ENCODE measurements at regions not wholly inside any gene's neighbourhood (a gene's known extent, or its start where the extent isn't known, plus 50 kb on each side); places are given as distances from the start of the nearest gene placed in this dataset.
"Not testable (repeated sequence)": the region's sequence is repeated elsewhere in the genome, so short reads cannot be mapped to it uniquely, and the experiment has no call there.

GRCh38 chr1:87972811-87973210, 644.1 kb downstream of the LMO4 start:
- DNase-seq = no peak

DNA sequence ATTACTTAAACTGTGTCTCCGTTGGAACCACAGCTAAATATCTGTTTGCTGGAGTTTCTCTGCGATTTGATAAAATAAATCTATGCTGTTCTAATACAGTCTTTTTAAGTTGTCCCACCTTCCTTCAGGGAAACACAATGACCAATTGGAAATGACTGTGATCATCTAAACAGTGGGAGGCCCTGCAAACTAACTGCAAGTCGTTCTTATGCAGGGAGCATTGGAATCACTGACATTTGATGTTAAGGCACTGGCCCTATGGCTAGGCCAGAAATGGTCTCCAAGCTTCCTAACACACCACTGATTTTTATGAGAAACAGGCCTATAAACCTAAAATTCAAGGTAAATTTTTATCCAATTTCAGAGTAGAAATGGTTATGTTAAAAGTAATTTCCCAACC, 645.2 kb downstream of the LMO4 start:
- no peak for DNase-seq

- DNase-seq = no peak
Observed at GRCh38 chr1:87976316-87976715, 647.6 kb downstream of the LMO4 start.

GRCh38 chr1:87977145-87977544, 648.5 kb downstream of the LMO4 start:
- DNase-seq = no peak

DNA sequence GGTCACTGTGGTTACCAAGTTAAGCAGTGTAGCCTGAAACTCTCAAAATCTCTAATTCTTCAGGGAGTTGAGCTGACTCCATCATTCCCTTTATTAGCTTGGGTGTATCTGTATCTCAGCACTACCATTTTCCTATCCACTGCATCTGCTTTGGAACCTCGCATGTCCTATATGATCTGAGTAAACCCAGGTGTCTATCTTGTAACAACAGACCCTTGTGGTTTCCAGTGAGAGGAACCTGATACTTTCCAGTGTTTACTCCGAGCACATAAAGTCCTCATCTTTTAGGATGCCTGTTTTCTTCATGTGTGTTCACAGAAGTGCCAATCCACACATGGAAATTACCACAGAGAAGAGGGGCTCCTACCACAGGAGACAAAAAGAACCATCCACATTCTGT, 650.4 kb downstream of the LMO4 start:
- peak; percentile 1 for DNase-seq

DNA sequence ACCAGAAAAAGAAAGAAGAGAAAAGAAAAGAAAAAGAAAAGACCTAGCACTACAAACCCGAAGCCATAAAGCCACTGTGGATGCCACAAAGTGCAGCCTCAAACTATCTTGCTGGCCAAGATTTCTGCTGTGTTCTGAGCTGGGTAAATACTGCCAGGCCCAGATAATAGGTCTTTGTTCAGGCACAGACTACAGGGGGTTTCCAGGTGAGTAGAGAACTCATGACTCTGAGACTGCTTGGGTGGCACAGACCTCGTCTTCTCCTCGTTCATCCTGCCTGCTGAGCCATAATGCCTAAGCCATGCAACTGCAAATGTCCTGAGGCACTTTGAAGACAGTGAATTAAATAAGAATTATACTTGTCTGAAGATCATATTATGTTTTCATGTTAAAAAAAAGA, 651.8 kb downstream of the LMO4 start:
- no peak for DNase-seq

GRCh38 chr1:87981386-87981785, 652.7 kb downstream of the LMO4 start:
- no peak for DNase-seq

DNA sequence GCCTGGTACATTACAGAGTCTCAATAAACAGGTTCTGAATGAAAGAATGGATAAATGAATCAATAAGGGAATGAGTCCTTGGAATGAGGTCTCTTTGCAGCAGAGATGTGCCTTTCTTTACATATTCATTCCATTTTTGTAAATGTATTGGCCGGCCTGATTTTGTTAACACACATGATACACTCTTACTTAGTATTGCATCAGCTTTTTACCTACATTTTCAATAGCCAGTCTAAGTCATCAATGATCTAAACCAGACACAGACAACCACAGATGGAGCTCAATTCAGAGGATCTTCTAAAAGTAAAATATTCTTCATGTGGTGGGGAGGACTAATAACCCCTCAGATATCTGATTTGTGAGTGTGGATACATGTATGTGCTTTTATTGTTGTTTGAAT, 653.1 kb downstream of the LMO4 start:
- DNase-seq = no peak

DNA sequence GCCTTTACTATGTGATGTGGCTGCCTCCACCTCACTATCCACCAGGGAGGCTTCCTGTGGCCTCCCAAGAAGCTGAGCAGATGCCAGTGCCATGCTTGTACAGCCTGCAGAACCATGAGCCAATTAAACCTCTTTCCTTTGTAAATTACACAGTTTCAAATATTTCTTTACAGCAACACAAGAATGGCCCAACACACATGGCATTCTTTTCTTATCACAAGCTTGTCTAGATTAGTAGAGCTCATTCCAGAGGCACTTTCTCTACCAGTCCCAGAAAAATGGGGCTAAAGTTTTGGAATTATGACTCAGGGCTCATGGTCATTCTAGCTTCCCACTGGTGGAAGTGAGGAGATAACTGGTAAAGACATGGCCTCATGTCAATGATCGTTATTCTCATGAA, 655.2 kb downstream of the LMO4 start:
- DNase-seq = no peak

DNA sequence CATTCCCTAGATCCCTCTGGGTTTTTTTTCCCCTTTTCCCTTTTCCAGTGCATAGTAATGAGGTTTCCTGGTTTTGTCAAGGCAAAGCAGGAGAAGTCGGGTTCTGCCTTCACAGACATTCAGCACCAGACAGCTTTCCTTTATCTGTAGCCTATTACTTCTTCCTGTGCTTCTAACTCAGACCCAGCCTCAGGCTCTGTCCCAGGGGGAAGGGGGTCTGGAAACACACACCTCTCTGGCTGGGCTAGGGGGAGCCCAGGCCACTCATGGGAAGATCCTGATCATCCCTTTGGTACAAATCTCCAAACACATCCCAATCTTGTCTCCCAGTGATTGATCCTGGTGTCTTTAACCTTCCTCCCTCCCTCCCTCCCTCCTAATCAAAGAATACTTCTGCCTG, 656.4 kb downstream of the LMO4 start:
- DNase-seq = no peak

DNA sequence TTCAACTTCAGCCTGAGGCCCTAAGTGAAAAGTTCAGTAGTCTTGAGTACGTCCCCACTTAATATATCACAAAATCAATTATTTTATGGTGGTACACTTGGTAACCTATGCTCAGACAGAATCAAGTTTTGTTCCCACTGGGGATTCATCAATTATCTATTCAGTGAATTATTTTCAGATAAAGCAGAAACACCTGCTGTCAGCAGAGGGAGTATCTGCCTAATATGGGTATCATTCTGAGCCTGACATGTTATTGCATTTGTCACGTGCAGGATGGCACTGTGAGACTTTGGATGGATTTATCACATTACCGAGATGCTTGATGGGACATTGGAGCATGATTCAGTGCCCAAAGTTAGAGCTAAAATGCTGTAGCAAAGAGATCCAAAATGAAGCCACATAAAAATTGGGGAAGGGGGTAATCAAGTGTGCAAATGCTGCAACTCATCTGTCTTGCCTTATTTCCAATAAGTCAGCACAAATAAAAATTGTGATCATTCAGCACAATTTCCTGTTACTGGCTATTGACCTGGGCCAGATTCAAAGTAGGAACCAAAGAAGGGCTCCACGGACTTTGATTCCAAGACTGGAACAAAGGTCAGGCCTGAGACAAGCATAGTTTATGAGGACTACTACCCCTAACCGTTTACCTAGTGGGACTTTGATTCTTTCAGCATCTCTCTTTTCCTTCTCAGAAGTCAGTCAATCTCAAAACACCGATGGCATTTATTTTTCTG, 657.6 kb downstream of the LMO4 start:
- no peak for DNase-seq

- DNase-seq = no peak
Observed at GRCh38 chr1:87989346-87989745, 660.7 kb downstream of the LMO4 start.

GRCh38 chr1:87992536-87992935, 663.9 kb downstream of the LMO4 start:
- not testable (repeated sequence) for DNase-seq

- DNase-seq = no peak
Observed at GRCh38 chr1:87993051-87993450, 664.4 kb downstream of the LMO4 start.

- no peak for DNase-seq
Observed at GRCh38 chr1:87999852-88000251, 671.2 kb downstream of the LMO4 start.

- DNase-seq = no peak
Observed at GRCh38 chr1:88001460-88001859, 672.8 kb downstream of the LMO4 start.

GRCh38 chr1:88003255-88003654, 674.6 kb downstream of the LMO4 start:
- no peak for DNase-seq

DNA sequence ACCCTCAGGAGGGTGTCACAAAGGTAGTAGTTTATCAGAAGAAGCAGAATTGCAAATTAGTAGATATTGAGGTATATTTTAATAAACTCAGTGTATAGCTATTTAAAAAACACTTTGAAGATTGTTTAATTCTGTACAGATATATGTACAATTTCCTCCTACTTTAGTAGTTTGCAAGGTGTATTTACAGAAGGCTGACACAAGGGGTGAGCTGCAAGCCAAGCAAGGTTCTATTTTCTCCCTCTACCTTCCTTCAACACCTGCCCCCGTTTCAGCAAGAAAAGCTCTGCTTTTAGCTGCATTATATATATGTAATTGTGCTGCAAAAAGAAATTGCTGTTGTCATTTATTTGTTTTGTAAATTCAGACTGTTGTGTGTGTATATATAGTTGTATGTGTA, 674.2 kb upstream of the PKN2 start:
- no peak for DNase-seq

- DNase-seq = no peak
Observed at GRCh38 chr1:88013485-88013884, 670.6 kb upstream of the PKN2 start.

- DNase-seq = no peak
Observed at GRCh38 chr1:88014131-88014530, 669.9 kb upstream of the PKN2 start.

DNA sequence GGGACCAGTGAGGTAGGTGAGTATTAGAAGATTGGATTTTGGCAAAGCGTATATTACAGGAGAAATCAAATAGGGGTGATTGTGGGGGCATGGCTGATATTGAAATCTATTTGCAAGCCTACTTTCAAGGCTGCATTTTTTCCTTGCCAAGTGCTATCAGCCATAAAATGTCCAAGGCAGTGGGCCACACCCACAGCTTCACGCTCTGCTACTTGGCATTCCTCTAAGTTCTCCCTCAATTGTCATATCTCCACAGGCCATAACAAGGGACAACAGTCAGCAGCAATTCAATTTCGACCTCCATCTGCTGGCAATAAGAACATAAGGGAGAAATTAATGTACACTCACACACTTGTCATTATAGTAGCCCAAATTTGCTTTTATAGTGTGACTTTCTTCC, 667.1 kb upstream of the PKN2 start:
- no peak for DNase-seq

DNA sequence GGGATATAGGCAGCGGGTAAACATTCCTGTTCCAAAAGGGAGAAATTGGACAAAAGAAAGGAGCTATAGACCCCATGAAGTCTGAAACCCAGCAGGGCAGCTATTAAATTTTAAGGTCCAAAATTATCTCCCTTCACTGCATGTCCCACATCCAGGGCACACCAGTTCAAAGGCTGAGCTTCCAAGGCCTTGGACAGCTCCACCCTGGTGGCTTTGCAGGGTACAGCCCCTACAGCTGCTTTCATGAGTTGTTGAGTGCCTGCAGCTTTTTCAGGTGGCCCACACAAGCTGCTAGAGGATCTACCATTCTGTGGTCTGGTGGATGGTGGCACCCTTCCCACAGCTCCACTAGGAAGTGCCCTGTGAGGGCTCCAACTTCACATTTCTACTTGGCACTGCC, 662.5 kb upstream of the PKN2 start:
- DNase-seq = no peak

DNA sequence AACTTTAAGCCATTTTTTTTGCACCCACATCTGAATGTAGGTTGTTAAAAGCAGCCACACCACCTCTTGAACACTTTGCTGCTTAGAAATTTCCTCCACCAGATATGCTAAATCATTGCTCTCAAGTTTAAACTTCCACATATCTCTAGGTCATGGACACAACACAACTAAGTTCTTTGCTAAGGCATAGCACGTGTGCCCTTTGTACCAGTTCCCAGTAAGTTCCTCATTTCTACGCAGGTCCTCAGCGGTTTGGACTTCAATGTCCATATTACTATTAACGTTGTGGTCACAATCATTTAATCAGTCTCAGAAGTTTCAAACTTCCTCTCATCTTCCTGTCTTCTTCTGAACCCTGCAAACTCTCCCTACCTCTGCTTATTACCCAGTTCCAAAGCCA, 661.6 kb upstream of the PKN2 start:
- no peak for DNase-seq

DNA sequence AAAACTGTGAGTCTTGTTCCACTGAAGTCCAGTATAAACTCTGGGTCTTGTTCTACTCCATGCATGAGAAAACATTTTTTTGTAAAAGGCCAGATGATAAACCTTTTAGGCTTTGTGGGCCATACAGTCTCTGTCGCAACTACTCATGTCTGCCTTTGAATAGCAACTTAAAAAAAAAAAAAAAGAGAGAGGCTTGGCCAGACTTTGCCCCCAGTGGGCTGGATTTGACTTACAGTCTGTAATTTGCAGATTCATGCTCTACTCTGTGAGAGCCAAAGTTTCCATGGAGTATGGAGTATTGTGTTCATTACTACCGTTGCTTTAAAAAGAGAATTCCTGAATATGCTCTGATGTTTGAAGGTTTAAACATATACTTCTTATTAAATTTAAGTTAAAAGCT, 654.9 kb upstream of the PKN2 start:
- no peak for DNase-seq

GRCh38 chr1:88029899-88030298, 654.2 kb upstream of the PKN2 start:
- no peak for DNase-seq

DNA sequence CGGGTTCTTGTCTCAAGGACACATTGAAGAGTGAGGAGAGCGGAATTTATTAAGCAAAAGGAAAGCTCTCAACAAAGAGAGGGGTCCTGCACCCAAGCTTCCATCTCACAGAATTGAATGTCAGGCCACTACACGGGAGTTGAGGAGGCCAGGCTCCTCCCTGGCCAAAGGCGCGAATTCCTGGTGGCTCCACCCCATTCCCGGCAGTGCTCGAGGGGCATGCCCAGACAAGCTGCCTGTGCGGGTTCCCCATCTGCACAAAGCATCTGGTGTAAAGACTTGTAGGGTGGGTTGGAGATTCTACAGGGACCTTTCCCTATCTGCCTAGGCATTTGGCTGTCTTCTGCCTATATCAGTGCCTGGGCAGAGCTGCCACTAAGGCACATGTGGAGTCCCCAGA, 648.5 kb upstream of the PKN2 start:
- DNase-seq = peak; percentile 65
